NCI-H1930 (cell line): ENCODE measurements at regions not wholly inside any gene's neighbourhood (a gene's known extent, or its start where the extent isn't known, plus 50 kb on each side); places are given as distances from the start of the nearest gene placed in this dataset.
A peak's percentile ranks its signal among the peaks of the same experiment; 100 is the strongest.
"Not testable (repeated sequence)": the region's sequence is repeated elsewhere in the genome, so short reads cannot be mapped to it uniquely, and the experiment has no call there.

Experiments used
- DNase-seq, 2 experiments: peaks; one replicate each; lab custom pipeline; 2025; lab: John Stamatoyannopoulos, UW

DNA sequence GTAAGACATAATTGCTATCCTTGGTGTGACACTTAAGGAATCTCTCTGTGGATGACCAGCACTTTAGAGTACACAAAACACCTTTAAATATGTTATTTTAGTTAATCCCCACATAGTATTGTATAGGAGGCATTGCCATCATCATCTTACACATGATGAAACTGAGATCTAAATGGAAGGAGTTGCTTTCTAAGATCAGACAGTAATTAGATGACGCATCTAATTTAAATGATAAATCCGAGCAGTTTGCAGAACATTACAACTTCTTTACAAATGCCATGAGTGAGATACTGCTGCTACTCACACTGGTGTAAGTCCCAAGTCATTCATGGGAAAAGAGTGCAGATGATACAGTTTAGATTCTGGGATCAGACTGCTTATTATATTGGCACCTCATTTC, 431.9 kb downstream of the MFSD1 start:
- DNase-seq, result no peak

- DNase-seq, result no peak
These were observed 432.5 kb downstream of the MFSD1 start for GRCh38 chr3:159234306-159234705.

GRCh38 chr3:159236321-159236720, 434.5 kb downstream of the MFSD1 start:
- no peak for DNase-seq

DNA sequence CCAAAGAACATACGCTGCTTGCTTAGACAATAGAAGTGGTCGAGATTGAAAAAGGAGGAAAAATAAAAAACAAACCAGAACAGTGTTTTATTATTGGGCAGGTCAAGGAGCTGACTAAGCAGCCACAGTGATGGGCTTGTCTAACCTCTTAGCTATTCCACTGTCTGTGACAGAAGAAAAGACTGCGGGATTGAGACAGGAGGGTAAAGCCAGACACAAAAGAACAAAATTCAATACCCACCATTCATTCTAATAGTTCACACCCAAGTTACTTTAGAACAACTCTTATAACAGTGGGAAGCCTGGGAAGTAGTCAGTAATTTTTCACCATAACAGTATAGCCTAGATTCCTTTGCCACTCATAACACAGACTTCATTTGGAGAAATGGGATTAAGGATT, 435.4 kb downstream of the MFSD1 start:
- DNase-seq, result no peak

- no peak for DNase-seq
These were observed 436.8 kb downstream of the MFSD1 start for GRCh38 chr3:159238646-159239045.

DNA sequence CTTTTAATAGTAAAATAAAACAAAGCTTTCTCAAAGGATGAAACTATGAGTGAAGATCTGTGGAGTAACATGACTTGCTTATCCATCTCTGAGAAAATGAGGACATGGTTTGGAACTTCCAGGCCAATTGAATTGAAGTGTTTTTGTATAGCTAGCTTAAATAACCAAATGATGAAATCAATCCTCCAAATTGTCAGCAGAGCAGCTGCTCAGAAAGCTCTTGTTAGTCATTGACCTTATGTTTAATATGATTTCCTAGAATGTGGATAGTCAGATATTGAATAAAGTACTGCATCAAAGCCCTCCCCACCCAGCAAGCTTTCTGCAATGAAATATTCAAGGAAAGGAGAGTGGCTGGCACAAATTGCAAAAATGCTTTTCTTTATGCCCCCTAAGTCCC, 437.2 kb downstream of the MFSD1 start:
- no peak for DNase-seq

DNA sequence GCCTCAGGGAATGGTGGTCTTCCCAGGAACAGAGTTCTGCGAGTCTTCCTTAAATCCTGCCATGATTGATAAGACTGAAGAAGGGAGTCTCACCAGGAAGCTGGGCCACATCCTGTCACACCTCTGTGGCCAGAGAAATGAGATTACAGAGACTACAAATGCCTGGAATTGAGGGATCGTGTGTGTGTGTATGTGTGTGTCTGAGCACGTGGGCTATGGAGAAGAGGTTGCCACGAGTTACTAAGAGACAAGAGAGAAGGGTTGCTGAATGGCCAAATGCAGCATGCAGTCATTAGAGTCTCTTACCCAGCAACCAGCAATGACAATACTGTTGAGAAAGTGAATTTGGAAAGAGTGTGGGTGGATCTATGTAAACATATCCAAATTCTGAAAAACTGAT, 443.1 kb downstream of the MFSD1 start:
- DNase-seq, result no peak

- DNase-seq, result no peak
These were observed 444.0 kb downstream of the MFSD1 start for GRCh38 chr3:159245871-159246270.

GRCh38 chr3:159246385-159246784, 444.5 kb downstream of the MFSD1 start:
- no peak for DNase-seq

GRCh38 chr3:159249472-159250174, 447.8 kb downstream of the MFSD1 start:
- DNase-seq, result no peak

DNA sequence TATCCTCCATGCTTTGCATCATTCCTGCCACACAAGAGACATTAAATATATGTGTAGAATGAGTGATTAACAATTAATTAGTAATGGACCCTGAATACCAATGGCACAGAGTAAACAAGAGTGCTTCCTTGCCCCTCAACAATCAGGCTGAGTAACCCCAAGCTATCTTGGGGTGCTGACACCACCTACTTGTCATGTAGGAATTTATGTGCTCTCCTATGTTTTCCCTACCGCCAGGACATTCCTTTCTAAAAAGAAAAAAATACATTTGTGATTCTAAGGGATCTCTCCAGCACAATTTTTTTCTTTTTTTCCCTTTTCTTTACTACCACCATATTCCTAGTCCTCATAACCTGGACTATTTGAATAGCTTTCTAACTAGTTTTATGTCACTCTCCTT, 449.1 kb downstream of the MFSD1 start:
- DNase-seq, result no peak

DNA sequence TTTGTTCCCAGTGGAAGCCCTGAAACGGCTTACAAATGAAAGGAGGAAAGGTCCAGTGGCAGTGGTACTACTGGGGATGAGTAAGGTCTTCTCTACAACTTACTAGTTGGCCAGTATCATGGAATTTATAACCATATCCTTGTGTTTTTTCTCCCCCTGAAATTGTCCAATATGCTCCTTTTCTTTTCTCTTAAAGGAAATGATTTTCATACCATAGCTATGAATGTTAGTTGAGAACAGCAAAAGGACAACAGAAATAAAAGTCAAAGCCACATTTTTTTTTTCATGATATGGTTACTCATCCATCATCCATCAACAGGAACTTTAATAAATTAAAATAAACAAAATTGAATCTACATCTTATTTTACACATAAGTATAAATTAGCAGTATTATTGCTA, 450.4 kb downstream of the MFSD1 start:
- no peak for DNase-seq

- DNase-seq, result no peak
These were observed 451.0 kb downstream of the MFSD1 start for GRCh38 chr3:159252772-159253384.

- DNase-seq, result no peak
These were observed 452.0 kb downstream of the MFSD1 start for GRCh38 chr3:159253860-159254259.

- DNase-seq, result no peak
These were observed 456.1 kb downstream of the MFSD1 start for GRCh38 chr3:159257954-159258353.

DNA sequence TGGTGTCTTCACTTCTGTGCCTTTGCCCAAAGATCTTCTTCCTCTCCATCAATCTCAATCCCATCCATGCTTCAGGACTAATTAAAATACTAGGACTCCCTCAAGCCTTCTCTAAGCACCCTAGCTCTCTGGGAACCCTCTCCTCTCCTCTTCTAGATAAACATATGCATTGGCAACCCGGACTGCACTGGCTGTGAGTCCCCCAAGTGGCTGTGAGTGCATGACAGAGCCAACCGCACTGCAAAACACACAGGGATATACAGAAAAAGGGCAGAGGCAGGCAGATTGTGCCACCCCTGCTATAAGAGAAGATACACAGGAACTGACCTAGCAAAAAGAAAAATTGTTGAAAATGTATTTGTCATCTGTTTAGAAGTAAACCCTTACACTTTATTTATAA, 457.1 kb downstream of the MFSD1 start:
- DNase-seq, result no peak

- peak in 1 of 2 experiments; percentile 59 for DNase-seq
These were observed 458.3 kb downstream of the MFSD1 start for GRCh38 chr3:159260049-159260662.

DNA sequence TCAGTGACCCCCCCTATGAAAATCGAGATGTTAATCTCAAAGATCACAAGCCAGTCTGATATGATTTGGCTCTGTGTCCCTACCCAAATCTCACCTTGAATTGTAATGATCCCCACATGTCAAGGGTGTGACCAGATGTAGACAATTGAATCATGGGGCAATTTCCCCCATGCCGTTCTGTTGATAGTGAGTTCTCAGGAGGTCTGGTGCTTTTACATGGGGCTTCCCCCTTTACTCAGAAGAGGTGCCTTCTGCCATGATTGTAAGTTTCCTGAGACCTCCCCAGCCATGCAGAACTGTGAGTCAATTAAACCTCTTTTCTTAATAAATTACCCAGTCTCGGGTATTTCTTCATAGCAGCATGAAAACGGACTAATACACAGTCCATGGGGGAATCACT, 459.5 kb downstream of the MFSD1 start:
- DNase-seq, result not testable (repeated sequence)

DNA sequence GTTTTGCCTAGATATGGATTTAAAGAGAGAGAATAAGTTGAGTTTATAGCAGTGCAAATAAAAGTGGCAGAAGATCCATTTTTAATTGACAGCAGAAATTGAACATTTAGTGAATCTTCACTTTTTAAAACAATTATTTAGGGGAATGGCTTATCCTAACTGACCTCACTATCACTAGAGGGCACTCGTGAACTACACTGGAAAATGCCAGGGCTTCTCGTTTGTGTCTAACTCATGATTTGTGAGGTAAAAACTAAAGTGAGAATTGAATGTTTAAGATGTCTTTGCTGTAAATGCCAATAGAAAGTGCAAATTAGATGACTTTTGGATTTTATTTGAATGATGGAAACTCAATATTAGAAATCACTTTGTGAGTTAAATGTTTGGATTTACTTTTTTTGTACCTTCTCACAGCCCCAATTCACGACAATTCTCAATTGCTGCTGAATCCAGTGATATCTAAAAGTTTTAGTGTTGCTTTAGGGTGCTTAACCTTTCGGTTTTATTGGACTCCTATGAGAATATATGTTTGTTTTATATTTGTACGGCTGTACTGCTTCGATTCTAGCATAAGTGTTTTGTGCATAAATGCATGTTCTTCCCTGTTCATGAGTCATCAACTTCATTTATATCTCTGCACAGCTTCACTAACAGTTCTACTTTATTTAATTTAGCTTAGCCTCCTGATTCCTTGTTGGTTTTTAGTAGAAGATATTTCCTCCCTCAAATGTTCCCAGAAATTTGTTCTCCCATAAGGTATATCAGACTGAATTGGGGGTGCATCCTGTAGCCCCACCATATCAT, 462.1 kb downstream of the MFSD1 start:
- DNase-seq, result peak in 1 of 2 experiments; percentile 33

GRCh38 chr3:159265705-159266104, 463.9 kb downstream of the MFSD1 start:
- DNase-seq, result no peak

- DNase-seq, result peak in 1 of 2 experiments; percentile 20
These were observed 464.9 kb downstream of the MFSD1 start for GRCh38 chr3:159266779-159267178.

DNA sequence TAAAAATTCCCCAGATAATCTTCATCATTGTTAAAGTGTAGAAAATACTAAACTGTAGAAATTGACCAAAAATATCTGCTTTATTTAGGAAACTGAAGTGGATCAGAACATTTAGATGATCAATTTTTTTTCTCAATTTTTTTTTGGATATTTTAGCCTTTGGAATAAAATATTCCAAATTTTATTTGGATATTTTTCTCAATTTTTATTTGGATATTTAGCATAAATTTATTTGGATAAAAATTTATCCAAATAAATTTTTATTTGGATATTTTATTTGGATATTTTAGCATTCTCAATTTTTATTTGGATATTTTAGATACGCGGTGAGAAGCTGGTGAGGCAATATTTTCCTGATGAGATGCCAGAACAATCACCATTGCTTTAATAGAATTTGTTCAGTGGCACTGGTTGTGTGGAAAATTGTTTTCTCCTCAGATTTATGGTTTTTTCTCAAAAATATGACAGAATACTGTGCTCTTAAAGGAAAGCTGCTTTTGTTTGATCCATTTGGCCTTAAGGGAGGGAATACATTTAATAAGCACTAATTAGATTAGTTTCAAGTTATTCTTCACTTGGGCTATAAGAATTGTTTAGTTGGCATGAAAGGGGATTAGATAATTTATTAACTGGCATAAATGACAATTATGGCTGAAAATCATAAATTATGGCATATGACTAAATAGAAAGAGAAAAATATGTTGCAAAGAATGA, 470.1 kb downstream of the MFSD1 start:
- DNase-seq, result no peak
